Liver (tissue), 8 donors: ENCODE measurements at regions not wholly inside any gene's neighbourhood (a gene's known extent, or its start where the extent isn't known, plus 50 kb on each side); places are given as distances from the start of the nearest gene placed in this dataset.

ENCODE experiments used
- DNase-seq: peaks from one replicate; pipeline ENCODE4 v3.0.0-alpha.2; 2017; ENCODE audit warnings: low spot score
- H3K27ac ChIP-seq, 2 donors: one replicate each; pipeline ENCODE4 v1.7.0; 2013; ENCODE audit warnings: inconsistent platforms in 2 of 2, low read length in 2 of 2, control low read depth in 1 of 2, low read depth in 1 of 2, mild to moderate bottlenecking in 1 of 2
- H3K27me3 ChIP-seq, 4 donors: one replicate each; pipeline versions ENCODE4 v1.6.1 to v1.7.0; 2013; ENCODE audit warnings: low read length in 3 of 4, inconsistent platforms in 1 of 4, mild to moderate bottlenecking in 1 of 4, moderate library complexity in 1 of 4; ENCODE audit not compliant: control insufficient read depth in 4 of 4, insufficient read depth in 4 of 4
- H3K36me3 ChIP-seq, 4 donors: one replicate each; pipeline versions ENCODE4 v1.6.1 to v1.7.0; 2013; ENCODE audit warnings: low read length in 3 of 4, mild to moderate bottlenecking in 3 of 4, low read depth in 1 of 4, moderate library complexity in 1 of 4; ENCODE audit not compliant: control insufficient read depth in 4 of 4, insufficient read depth in 3 of 4
- H3K4me1 ChIP-seq, 4 donors: one replicate each; pipeline versions ENCODE4 v1.6.1 to v1.7.0; 2013; ENCODE audit warnings: low read length in 3 of 4, mild to moderate bottlenecking in 3 of 4, moderate library complexity in 1 of 4; ENCODE audit not compliant: control insufficient read depth in 4 of 4, insufficient read depth in 4 of 4
- H3K4me3 ChIP-seq, 3 donors: one replicate each; pipeline versions ENCODE4 v1.6.1 to v1.7.0; 2013; ENCODE audit warnings: low read length in 3 of 3, control low read depth in 1 of 3, low read depth in 1 of 3, mild to moderate bottlenecking in 1 of 3
- H3K9ac ChIP-seq, 2 donors: one replicate each; pipeline ENCODE4 v1.7.0; 2013; ENCODE audit warnings: low read length in 2 of 2, mild to moderate bottlenecking in 2 of 2, moderate library complexity in 2 of 2, control low read depth in 1 of 2, low read depth in 1 of 2
- H3K9me3 ChIP-seq, 4 donors: one replicate each; pipeline versions ENCODE4 v1.6.1 to v1.7.0; 2013; ENCODE audit warnings: low read length in 3 of 4; ENCODE audit not compliant: control insufficient read depth in 4 of 4
- CTCF ChIP-seq: fragments of 150-350 bp; IDR thresholded peaks from 2 replicates; pipeline ENCODE4 v1.5.1; 2017; ENCODE audit warnings: improper control_type of control experiment, low read depth, low read length; ENCODE audit not compliant: missing input control
- EGR1 ChIP-seq, 2 donors: IDR thresholded peaks; 2 replicates each; pipeline ENCODE4 v1.6.1; 2016 to 2018; ENCODE audit warnings: antibody characterized with exemption in 2 of 2, low read depth in 2 of 2
- FOXA1 ChIP-seq: IDR thresholded peaks from 2 replicates; pipeline ENCODE4 v1.6.1; 2016; ENCODE audit warnings: antibody characterized with exemption
- FOXA2 ChIP-seq: IDR thresholded peaks from 2 replicates; pipeline ENCODE4 v1.6.1; 2016; ENCODE audit warnings: antibody characterized with exemption
- GABPA ChIP-seq, 2 donors: IDR thresholded peaks in 1 of 2; conservative IDR thresholded peaks in 1 of 2; 2 replicates each; pipeline ENCODE4 v1.6.1; 2016; ENCODE audit warnings: antibody characterized with exemption in 2 of 2, mild to moderate bottlenecking in 1 of 2, moderate library complexity in 1 of 2
- HNF4A ChIP-seq, 2 donors: conservative IDR thresholded peaks; 2 replicates each; pipeline ENCODE4 v1.6.1; 2016; ENCODE audit warnings: antibody characterized with exemption in 2 of 2, mild to moderate bottlenecking in 2 of 2
- HNF4G ChIP-seq: IDR thresholded peaks from 2 replicates; pipeline ENCODE4 v1.6.1; 2016; ENCODE audit warnings: antibody characterized with exemption
- JUND ChIP-seq, 2 donors: IDR thresholded peaks; 2 replicates each; pipeline ENCODE4 v1.6.1; 2016; ENCODE audit warnings: antibody characterized with exemption in 2 of 2
- MAX ChIP-seq: IDR thresholded peaks from 2 replicates; pipeline ENCODE4 v1.6.1; 2016; ENCODE audit warnings: antibody characterized with exemption
- NR2F2 ChIP-seq: IDR thresholded peaks from 2 replicates; pipeline ENCODE4 v1.6.1; 2016; ENCODE audit warnings: antibody characterized with exemption
- RAD21 ChIP-seq, 2 donors: IDR thresholded peaks; 2 replicates each; pipeline ENCODE4 v1.6.1; 2016; ENCODE audit warnings: antibody characterized with exemption in 2 of 2, mild to moderate bottlenecking in 2 of 2
- REST ChIP-seq: IDR thresholded peaks from 2 replicates; pipeline ENCODE4 v1.6.1; 2016; ENCODE audit warnings: antibody characterized with exemption, mild to moderate bottlenecking
- RXRA ChIP-seq, 2 donors: IDR thresholded peaks; 2 replicates each; pipeline ENCODE4 v1.6.1; 2017 to 2018; ENCODE audit warnings: antibody characterized with exemption in 2 of 2, mild to moderate bottlenecking in 1 of 2
- SP1 ChIP-seq: IDR thresholded peaks from 2 replicates; pipeline ENCODE4 v1.6.1; 2018; ENCODE audit warnings: antibody characterized with exemption, mild to moderate bottlenecking
- TAF1 ChIP-seq: conservative IDR thresholded peaks from 2 replicates; pipeline ENCODE4 v1.6.1; 2016; ENCODE audit warnings: antibody characterized with exemption, mild to moderate bottlenecking
- YY1 ChIP-seq: IDR thresholded peaks from 2 replicates; pipeline ENCODE4 v1.6.1; 2016; ENCODE audit warnings: antibody characterized with exemption, mild to moderate bottlenecking
- WGBS: extraction: QIAGEN DNeasy Blood & Tissue Kit; methylation state at CpG from one replicate; pipeline ENCODE4 v1.1.7; 2013; 5-methylcytosine and 5-hydroxymethylcytosine counted together
- TF ChIP-seq, protein P1 (sequence below): IDR thresholded peaks from 2 replicates; pipeline ENCODE4 v1.6.1; 2016; ENCODE audit warnings: antibody characterized with exemption
- TF ChIP-seq, protein P2 (sequence below): IDR thresholded peaks from 2 replicates; pipeline ENCODE4 v1.6.1; 2016; ENCODE audit warnings: antibody characterized with exemption
- donor health status: healthy.
- donor health status: healthy.
- donor health status: healthy.
- donor health status: healthy.
- donor health status: healthy.

GRCh38 chr1:101389547-101389929 lies 152.7 kb downstream of the S1PR1 start:
- H3K27me3 ChIP-seq: peaks cover 0 to 3% (median 0%) of the 10 kb centered on the region in 4 donors
- no peak overlapping the region for H3K27ac ChIP-seq
- DNase-seq: no peak
- no peaks in the 10 kb centered on the region for H3K36me3 ChIP-seq
- no peak overlapping the region for H3K9ac ChIP-seq
- 55% methylated on average over 2 of the region's 2 CpGs for WGBS
- TF ChIP-seq CTCF (no peak), JUND (IDR thresholded peaks at IDR 0.05) (no peak), EGR1 (IDR thresholded peaks at IDR 0.05; ENCODE audit: low read depth in 2 of 2) (no peak), FOXA1 (no peak)
- H3K4me3 ChIP-seq: no peak overlapping the region
- H3K4me1 ChIP-seq: no peaks in the 10 kb centered on the region
- H3K9me3 ChIP-seq: no peaks in the 10 kb centered on the region

DNA sequence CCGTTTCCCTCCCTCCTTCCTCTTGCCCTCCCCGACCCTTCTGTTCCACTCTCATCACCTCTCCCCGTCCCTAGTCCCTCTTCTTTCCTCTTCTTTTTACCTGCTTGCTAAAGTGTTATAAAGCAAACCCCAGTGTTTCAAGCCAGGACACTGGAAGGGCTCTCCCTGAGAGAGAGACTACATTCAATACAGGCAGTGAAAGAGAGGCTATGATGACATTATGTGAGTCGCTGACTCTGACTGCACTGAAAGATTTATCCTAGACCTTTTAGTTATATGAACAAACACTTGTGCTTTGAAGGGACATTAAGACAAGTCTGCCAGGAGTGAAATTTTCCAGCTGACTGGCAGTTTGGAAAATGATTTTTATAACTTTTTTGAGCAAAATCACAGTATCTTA lies 155.7 kb downstream of the S1PR1 start:
- WGBS: 69% methylated on average over 4 of the region's 4 CpGs
- Histone ChIP-seq H3K27me3 (peaks cover 0 to 3% (median 0%) of the 10 kb centered on the region in 4 donors), H3K4me3 (no peak overlapping the region), H3K36me3 (no peaks in the 10 kb centered on the region), H3K27ac (no peak overlapping the region), H3K9ac (no peak overlapping the region), H3K9me3 (no peaks in the 10 kb centered on the region), H3K4me1 (no peaks in the 10 kb centered on the region)
- no peak for TF ChIP-seq GABPA (IDR thresholded peaks at IDR 0.05 in 1 of 2, conservative IDR thresholded peaks at IDR 0.05 in 1 of 2)
- TF ChIP-seq JUND (IDR thresholded peaks at IDR 0.05): no peak
- TF ChIP-seq CTCF: no peak
- no peak for TF ChIP-seq MAX
- no peak for TF ChIP-seq TAF1
- no peak for TF ChIP-seq REST
- no peak for TF ChIP-seq RXRA (IDR thresholded peaks at IDR 0.05)
- TF ChIP-seq, protein P1, sequence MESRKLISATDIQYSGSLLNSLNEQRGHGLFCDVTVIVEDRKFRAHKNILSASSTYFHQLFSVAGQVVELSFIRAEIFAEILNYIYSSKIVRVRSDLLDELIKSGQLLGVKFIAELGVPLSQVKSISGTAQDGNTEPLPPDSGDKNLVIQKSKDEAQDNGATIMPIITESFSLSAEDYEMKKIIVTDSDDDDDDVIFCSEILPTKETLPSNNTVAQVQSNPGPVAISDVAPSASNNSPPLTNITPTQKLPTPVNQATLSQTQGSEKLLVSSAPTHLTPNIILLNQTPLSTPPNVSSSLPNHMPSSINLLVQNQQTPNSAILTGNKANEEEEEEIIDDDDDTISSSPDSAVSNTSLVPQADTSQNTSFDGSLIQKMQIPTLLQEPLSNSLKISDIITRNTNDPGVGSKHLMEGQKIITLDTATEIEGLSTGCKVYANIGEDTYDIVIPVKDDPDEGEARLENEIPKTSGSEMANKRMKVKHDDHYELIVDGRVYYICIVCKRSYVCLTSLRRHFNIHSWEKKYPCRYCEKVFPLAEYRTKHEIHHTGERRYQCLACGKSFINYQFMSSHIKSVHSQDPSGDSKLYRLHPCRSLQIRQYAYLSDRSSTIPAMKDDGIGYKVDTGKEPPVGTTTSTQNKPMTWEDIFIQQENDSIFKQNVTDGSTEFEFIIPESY: no peak
- TF ChIP-seq EGR1 (IDR thresholded peaks at IDR 0.05; ENCODE audit: low read depth in 2 of 2): no peak
- no peak for TF ChIP-seq NR2F2
- TF ChIP-seq, protein P2, sequence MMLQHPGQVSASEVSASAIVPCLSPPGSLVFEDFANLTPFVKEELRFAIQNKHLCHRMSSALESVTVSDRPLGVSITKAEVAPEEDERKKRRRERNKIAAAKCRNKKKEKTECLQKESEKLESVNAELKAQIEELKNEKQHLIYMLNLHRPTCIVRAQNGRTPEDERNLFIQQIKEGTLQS: no peak
- TF ChIP-seq FOXA1: no peak
- no peak for TF ChIP-seq FOXA2
- TF ChIP-seq YY1: no peak
- TF ChIP-seq HNF4G: no peak
- TF ChIP-seq HNF4A (conservative IDR thresholded peaks at IDR 0.05): no peak
- no peak for TF ChIP-seq RAD21 (IDR thresholded peaks at IDR 0.05)
- no peak for TF ChIP-seq SP1
- DNase-seq: no peak
